ENCODE measurements at regions not wholly inside any gene's neighbourhood (a gene's known extent, or its start where the extent isn't known, plus 50 kb on each side); places are given as distances from the start of the nearest gene placed in this dataset.

DNA sequence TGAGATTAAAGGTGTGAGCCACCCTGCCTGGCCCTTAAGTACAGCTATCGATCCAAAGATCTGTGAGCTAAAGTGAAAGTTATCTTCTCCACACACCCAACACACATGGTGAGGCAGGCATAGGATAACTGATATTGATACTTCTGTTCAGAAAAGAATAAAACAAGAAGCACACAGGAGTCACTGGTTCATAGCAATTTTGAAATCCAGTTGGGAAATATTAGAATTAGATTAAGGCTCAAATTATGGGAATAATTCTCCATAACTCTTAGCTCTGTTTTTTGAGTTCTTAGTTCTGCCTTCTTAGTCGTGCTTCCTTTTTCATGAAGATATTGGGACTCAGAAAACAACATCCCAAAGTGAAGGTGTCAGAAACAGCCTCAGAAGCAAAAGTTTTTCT, 186.0 kb upstream of the PLXNC1 start:
- TF ChIP-seq CTCF (IDR thresholded peaks at IDR 0.05; ENCODE audit: borderline replicate concordance, extremely low read depth, low read length, poor library complexity, severe bottlenecking) = no peak
- no peak for TF ChIP-seq EZH2 (IDR thresholded peaks at IDR 0.05; ENCODE audit: borderline replicate concordance, low read depth, low read length, severe bottlenecking)

All from DND-41 (cell line).